SK-N-SH (cell line): ENCODE measurements at regions not wholly inside any gene's neighbourhood (a gene's known extent, or its start where the extent isn't known, plus 50 kb on each side); places are given as distances from the start of the nearest gene placed in this dataset.

ENCODE experiments used
- ELF1 ChIP-seq: IDR thresholded peaks from 2 replicates; pipeline ENCODE4 v1.4.0; 2012
- EP300 ChIP-seq, 2 experiments: IDR thresholded peaks; 2 replicates each; pipeline versions ENCODE4 v1.4.0 to v1.6.1; 2012; ENCODE audit warnings: borderline replicate concordance in 1 of 2, low read depth in 1 of 2, low read length in 1 of 2
- GABPA ChIP-seq: IDR thresholded peaks from 2 replicates; pipeline ENCODE4 v1.4.0; 2012; ENCODE audit warnings: low read depth, mild to moderate bottlenecking
- MAX ChIP-seq: IDR thresholded peaks from 2 replicates; pipeline ENCODE4 v1.4.0; 2012; ENCODE audit warnings: low read depth
- NFIC ChIP-seq: IDR thresholded peaks from 2 replicates; pipeline ENCODE4 v1.4.0; 2012; ENCODE audit warnings: borderline replicate concordance
- POLR2AphosphoS5 ChIP-seq: IDR thresholded peaks from 2 replicates; pipeline ENCODE4 v1.6.1; 2012; ENCODE audit warnings: low read depth, low read length
- RAD21 ChIP-seq: IDR thresholded peaks from 2 replicates; pipeline ENCODE4 v1.6.1; 2012; ENCODE audit warnings: mild to moderate bottlenecking, low read length
- RCOR1 ChIP-seq: fragments of 150-350 bp; IDR thresholded peaks from 2 replicates; pipeline ENCODE4 v1.6.1; 2017; ENCODE audit warnings: antibody characterized with exemption, low read length
- REST ChIP-seq: IDR thresholded peaks from 2 replicates; pipeline ENCODE4 v1.6.1; 2012; ENCODE audit warnings: mild to moderate bottlenecking, low read depth, low read length, moderate library complexity
- RFX5 ChIP-seq: IDR thresholded peaks from 2 replicates; pipeline ENCODE4 v1.6.1; 2012; ENCODE audit warnings: mild to moderate bottlenecking, improper control_type of control experiment, low read length
- SIN3A ChIP-seq: IDR thresholded peaks from 2 replicates; pipeline ENCODE4 v1.6.1; 2012; ENCODE audit warnings: low read depth, mild to moderate bottlenecking, low read length, moderate library complexity, borderline replicate concordance
- TAF1 ChIP-seq: IDR thresholded peaks from 2 replicates; pipeline ENCODE4 v1.6.1; 2012; ENCODE audit warnings: low read depth, mild to moderate bottlenecking, low read length, moderate library complexity, borderline replicate concordance
- TF ChIP-seq, protein P1 (sequence below): fragments of 200-600 bp; sonication (generic); IDR thresholded peaks from 2 replicates; pipeline ENCODE4 v1.6.1; 2017; ENCODE audit warnings: antibody characterized with exemption, mild to moderate bottlenecking, moderate library complexity

- TF ChIP-seq GABPA: no peak
- no peak for TF ChIP-seq ELF1
- no peak for TF ChIP-seq RCOR1
- no peak for TF ChIP-seq TAF1
- TF ChIP-seq SIN3A: no peak
- no peak for TF ChIP-seq RAD21
- TF ChIP-seq, protein P1, sequence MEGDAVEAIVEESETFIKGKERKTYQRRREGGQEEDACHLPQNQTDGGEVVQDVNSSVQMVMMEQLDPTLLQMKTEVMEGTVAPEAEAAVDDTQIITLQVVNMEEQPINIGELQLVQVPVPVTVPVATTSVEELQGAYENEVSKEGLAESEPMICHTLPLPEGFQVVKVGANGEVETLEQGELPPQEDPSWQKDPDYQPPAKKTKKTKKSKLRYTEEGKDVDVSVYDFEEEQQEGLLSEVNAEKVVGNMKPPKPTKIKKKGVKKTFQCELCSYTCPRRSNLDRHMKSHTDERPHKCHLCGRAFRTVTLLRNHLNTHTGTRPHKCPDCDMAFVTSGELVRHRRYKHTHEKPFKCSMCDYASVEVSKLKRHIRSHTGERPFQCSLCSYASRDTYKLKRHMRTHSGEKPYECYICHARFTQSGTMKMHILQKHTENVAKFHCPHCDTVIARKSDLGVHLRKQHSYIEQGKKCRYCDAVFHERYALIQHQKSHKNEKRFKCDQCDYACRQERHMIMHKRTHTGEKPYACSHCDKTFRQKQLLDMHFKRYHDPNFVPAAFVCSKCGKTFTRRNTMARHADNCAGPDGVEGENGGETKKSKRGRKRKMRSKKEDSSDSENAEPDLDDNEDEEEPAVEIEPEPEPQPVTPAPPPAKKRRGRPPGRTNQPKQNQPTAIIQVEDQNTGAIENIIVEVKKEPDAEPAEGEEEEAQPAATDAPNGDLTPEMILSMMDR: no peak
- no peak for TF ChIP-seq EP300 (IDR thresholded peaks at IDR 0.05; ENCODE audit: borderline replicate concordance in 1 of 2, low read depth in 1 of 2, low read length in 1 of 2)
- TF ChIP-seq RFX5: no peak
- TF ChIP-seq MAX: no peak
- TF ChIP-seq POLR2AphosphoS5: no peak
- TF ChIP-seq NFIC: no peak
- TF ChIP-seq REST: no peak
These were observed 608.3 kb upstream of the ZP4 start for GRCh38 chr1:238499021-238499420.
